BLaER1 treated with 17β-estradiol and CSF1 and Interleukin-3, amounts not matched to agents 10 nM and 100 nM (cell line): ENCODE measurements at regions not wholly inside any gene's neighbourhood (a gene's known extent, or its start where the extent isn't known, plus 50 kb on each side); places are given as distances from the start of the nearest gene placed in this dataset.

Source experiments
- H3K27ac ChIP-seq, 11 experiments: shearing (Covaris generic); formaldehyde crosslinking; 2 replicates each; pipeline ENCODE4 v1.8.1; 2022
- H3K27me3 ChIP-seq, 11 experiments: shearing (Covaris generic); formaldehyde crosslinking; 2 replicates each; pipeline ENCODE4 v1.8.1; 2022
- H3K36me3 ChIP-seq, 11 experiments: shearing (Covaris generic); formaldehyde crosslinking; 2 replicates each; pipeline ENCODE4 v1.8.1; 2022
- H3K4me1 ChIP-seq, 10 experiments: shearing (Covaris generic); formaldehyde crosslinking; 2 replicates each; pipeline ENCODE4 v1.8.1; 2022
- H3K4me2 ChIP-seq, 11 experiments: shearing (Covaris generic); formaldehyde crosslinking; 2 replicates each; pipeline ENCODE4 v1.8.1; 2022
- H3K4me3 ChIP-seq, 10 experiments: shearing (Covaris generic); formaldehyde crosslinking; 2 replicates each; pipeline ENCODE4 v1.8.1; 2022
- H3K9ac ChIP-seq, 11 experiments: shearing (Covaris generic); formaldehyde crosslinking; 2 replicates each; pipeline ENCODE4 v1.8.1; 2022
- H3K9me3 ChIP-seq, 11 experiments: shearing (Covaris generic); formaldehyde crosslinking; replicated peaks in 1 of 11; 2 replicates each; pipeline ENCODE4 v1.8.1; 2022
- H4K20me1 ChIP-seq, 11 experiments: shearing (Covaris generic); formaldehyde crosslinking; 2 replicates each; pipeline ENCODE4 v1.8.1; 2022
- Cebpa-rat ChIP-seq, 11 experiments: shearing (Covaris generic); IDR thresholded peaks; 2 replicates each; pipeline ENCODE4 v1.8.1; 2022

DNA sequence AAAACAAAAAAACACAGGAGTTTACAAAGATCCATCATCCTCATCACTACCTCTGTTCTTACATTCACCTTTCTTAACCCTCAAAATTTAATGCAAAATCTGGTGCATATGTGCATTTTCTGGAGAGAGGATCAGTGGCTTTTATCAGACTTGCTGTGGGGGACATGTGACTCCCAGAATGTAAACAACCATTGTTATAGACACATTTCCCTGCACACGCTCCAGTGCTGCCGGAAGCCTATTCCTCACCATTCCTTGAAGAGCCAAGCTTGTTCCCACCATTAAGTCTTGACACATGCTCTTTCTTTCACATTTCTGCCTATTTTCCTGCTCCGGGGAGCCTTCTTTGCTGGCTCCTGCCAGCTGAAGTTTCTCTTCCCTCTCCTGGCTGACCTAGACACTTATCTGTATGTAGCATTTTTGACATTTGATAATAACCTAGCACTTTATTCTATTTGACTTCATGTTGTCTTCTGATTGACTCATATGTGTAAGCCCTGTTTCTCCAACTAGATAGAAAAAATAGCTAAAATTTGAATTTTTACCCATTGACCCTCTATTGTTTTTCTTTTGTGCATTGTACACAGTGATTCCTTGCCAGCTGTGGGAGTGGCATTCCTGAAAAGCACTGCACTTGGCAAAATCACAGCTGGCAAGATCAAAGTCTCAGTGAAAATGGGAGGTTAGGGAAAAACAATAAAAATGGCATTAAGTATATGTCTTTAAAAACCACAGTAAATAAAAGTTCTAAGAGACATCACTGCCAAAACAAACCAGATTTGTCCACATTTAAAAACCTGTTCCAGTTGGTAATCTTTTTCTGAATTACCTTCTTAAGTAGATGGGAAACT lies 76.8 kb upstream of the CIBAR2 start:
- no peak overlapping the region for H3K27ac ChIP-seq
- peaks cover 0 to 18% (median 7%) of the 10 kb centered on the region in 10 experiments; a peak in 6 of 20 replicates for H3K4me1 ChIP-seq
- no peak overlapping the region for H3K9ac ChIP-seq
- H3K27me3 ChIP-seq: no peaks in the 10 kb centered on the region
- TF ChIP-seq Cebpa-rat (IDR thresholded peaks at IDR 0.05): no peak
- H3K36me3 ChIP-seq: peaks cover 0 to 11% (median 5%) of the 10 kb centered on the region in 11 experiments; a peak in 15 of 22 replicates
- H4K20me1 ChIP-seq: 0 out of 22 replicates have a peak, but pooled peaks cover 0 to 8% (median 0%) of the 10 kb centered on the region in 11 experiments
- no peak overlapping the region for H3K4me3 ChIP-seq
- H3K4me2 ChIP-seq: no peak overlapping the region
- peaks cover 23 to 37% (median 32%) of the 10 kb centered on the region in 11 experiments for H3K9me3 ChIP-seq

DNA sequence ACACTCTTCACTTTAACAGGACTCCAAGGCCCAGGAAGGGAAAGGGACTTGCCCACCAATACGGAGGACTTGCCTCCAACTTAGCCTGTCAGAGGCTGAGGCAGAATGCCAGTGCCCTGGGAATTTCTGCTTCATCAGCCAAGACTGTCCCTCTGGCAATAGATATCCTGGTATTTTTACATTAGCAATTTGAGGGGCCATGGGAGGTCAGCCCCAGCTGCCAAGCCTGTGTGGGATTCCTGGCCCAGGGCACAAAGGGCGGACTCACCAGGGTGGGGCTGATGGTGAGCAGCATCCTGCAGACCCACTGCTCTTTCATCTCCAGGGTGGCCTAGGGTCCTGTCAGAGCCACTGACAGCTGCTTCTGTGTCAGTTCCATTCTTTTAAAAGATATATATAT lies 78.3 kb upstream of the CIBAR2 start:
- Histone ChIP-seq H3K4me3 (no peak overlapping the region), H3K27ac (no peak overlapping the region), H3K9ac (no peak overlapping the region), H3K36me3 (no peaks in the 10 kb centered on the region), H4K20me1 (0 out of 22 replicates have a peak, but pooled peaks cover 0 to 8% (median 0%) of the 10 kb centered on the region in 11 experiments), H3K27me3 (no peaks in the 10 kb centered on the region), H3K9me3 (peaks cover 13 to 22% (median 19%) of the 10 kb centered on the region in 11 experiments), H3K4me1 (peaks cover 0 to 19% (median 9%) of the 10 kb centered on the region in 10 experiments; a peak in 11 of 20 replicates), H3K4me2 (no peak overlapping the region)
- TF ChIP-seq Cebpa-rat (IDR thresholded peaks at IDR 0.05): no peak

DNA sequence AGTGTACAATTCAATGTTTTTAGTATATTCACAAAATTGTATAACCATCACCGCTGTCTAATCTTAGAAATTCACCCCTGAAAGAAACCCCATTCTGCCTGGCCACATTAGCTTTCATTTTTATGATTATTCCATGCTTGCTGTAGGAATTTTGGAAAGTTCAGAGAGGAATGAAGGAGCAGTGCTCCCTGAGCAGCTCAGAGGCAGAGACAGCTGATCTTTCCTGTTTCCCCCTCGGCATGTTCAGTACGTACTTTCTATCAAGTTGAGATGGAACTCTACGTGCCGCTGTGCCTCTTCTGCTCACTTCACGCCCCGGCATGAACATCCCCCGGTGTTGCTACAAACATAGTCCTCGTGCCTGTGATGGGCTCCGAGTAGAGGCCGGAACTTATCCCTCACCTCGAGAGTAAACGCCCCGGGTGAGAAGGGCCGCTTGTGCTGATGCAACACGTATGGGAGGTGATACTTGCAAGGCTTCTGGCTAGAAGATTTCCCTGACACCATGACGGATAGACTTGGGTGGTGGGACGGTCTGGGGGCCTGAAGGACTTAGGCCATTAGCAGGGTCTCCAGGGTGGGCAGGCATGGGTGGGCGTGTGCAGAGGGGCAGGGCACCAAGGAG lies 79.2 kb upstream of the CIBAR2 start:
- TF ChIP-seq Cebpa-rat (IDR thresholded peaks at IDR 0.05): no peak
- Histone ChIP-seq H3K36me3 (no peaks in the 10 kb centered on the region), H3K4me1 (peaks cover 0 to 25% (median 12%) of the 10 kb centered on the region in 10 experiments; a peak in 11 of 20 replicates), H3K27ac (no peak overlapping the region), H3K4me3 (no peak overlapping the region), H3K9me3 (peaks cover 13 to 22% (median 19%) of the 10 kb centered on the region in 11 experiments), H4K20me1 (0 out of 22 replicates have a peak, but pooled peaks cover 0 to 8% (median 0%) of the 10 kb centered on the region in 11 experiments), H3K4me2 (no peak overlapping the region), H3K9ac (no peak overlapping the region), H3K27me3 (no peaks in the 10 kb centered on the region)

DNA sequence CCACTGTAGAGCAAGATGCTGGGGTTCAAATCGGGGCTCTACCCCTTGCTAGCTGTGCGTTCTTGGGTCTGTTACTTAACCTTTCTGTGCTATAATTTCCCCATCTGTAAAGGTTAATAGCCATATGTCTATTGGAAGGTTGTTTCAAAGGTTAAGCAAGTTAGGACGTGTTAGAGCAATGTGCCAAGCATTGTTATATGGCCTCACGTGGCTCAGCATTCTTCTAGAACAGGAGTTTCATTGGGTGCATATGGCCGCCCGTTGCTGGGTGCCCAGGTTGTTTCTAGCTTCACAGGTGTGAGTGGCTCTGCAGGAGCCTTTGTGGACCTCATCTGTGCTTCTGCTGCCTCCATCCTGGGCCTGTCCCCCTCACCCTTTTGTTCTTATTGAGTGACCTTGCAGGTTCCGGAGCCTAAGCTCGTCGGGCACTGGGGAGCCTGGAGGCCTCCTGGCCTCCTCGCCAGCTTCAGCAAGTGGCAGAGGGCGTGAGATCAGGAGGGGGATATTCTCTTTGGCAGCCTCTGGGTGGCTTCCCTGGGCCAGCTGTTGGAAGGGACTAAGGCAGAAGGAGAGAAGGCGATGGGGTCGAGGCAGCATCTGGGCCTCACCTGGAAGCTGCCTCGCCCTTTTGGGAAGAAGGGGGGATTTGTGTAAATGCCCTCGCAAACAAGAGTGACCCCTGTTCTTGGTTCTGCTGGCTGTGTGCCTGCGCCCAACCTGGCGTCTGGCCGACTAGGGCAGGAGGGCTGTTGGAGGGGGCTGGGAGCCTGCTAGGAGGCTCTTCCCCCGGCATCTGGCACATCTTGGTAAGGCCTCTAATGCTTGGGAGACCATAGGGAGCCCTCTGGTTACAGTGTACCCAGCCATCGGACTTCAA lies 80.2 kb upstream of the CIBAR2 start:
- Histone ChIP-seq H3K4me3 (no peak overlapping the region), H3K4me1 (peaks cover 0 to 18% (median 7%) of the 10 kb centered on the region in 10 experiments; a peak in 9 of 20 replicates), H4K20me1 (peaks cover 0 to 8% (median 0%) of the 10 kb centered on the region in 11 experiments; a peak in 1 of 22 replicates), H3K9ac (no peak overlapping the region), H3K9me3 (peaks cover 13 to 22% (median 19%) of the 10 kb centered on the region in 11 experiments), H3K27ac (no peak overlapping the region), H3K27me3 (no peaks in the 10 kb centered on the region), H3K4me2 (no peak overlapping the region), H3K36me3 (no peaks in the 10 kb centered on the region)
- no peak for TF ChIP-seq Cebpa-rat (IDR thresholded peaks at IDR 0.05)

DNA sequence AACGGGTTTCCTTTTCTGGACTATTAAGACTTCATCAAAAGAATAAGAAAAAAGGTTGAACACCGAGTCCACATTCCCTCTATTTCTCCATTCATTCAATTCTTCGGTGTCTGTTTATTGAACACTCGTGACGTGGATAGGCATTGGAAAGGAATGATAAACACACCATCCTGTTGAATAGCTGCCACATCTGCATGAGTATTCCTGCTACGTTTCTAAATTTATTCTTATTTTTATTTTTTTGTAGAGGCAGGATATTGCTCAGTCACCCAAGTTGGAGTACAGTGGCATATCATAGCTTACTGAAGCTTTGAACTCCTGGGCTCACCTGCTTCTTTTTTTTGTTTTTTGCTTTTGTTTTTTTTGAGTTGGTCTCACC lies 80.8 kb upstream of the CIBAR2 start:
- Histone ChIP-seq H3K27me3 (no peaks in the 10 kb centered on the region; a peak in 1 of 22 replicates), H3K36me3 (no peaks in the 10 kb centered on the region), H3K9ac (no peak overlapping the region), H3K4me1 (peaks cover 0 to 19% (median 9%) of the 10 kb centered on the region in 10 experiments; a peak in 12 of 20 replicates), H3K4me3 (no peak overlapping the region), H3K9me3 (peaks cover 13 to 22% (median 19%) of the 10 kb centered on the region in 11 experiments), H4K20me1 (peaks cover 0 to 5% (median 0%) of the 10 kb centered on the region in 11 experiments; a peak in 1 of 22 replicates), H3K27ac (no peak overlapping the region), H3K4me2 (no peak overlapping the region)
- no peak for TF ChIP-seq Cebpa-rat (IDR thresholded peaks at IDR 0.05)

DNA sequence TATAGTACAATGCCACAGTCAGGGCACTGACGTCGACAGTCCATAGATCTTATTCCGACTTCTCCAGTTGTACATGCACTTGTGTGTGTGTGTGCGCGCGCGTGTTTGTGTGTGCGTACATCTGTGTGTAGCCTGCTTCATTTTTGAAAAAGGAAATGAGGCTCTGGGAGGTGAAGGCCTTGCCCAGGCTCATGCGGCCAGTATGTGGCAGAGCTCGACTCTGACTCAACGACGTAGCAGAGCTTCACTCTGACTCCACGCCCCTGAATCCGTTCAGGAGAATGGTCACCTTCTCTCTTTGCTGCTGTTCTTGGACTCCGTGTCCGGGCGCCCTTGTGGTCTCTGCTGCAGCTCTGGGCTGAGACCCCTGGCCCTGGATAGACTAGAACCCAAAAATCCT lies 81.6 kb upstream of the CIBAR2 start:
- no peak for TF ChIP-seq Cebpa-rat (IDR thresholded peaks at IDR 0.05)

DNA sequence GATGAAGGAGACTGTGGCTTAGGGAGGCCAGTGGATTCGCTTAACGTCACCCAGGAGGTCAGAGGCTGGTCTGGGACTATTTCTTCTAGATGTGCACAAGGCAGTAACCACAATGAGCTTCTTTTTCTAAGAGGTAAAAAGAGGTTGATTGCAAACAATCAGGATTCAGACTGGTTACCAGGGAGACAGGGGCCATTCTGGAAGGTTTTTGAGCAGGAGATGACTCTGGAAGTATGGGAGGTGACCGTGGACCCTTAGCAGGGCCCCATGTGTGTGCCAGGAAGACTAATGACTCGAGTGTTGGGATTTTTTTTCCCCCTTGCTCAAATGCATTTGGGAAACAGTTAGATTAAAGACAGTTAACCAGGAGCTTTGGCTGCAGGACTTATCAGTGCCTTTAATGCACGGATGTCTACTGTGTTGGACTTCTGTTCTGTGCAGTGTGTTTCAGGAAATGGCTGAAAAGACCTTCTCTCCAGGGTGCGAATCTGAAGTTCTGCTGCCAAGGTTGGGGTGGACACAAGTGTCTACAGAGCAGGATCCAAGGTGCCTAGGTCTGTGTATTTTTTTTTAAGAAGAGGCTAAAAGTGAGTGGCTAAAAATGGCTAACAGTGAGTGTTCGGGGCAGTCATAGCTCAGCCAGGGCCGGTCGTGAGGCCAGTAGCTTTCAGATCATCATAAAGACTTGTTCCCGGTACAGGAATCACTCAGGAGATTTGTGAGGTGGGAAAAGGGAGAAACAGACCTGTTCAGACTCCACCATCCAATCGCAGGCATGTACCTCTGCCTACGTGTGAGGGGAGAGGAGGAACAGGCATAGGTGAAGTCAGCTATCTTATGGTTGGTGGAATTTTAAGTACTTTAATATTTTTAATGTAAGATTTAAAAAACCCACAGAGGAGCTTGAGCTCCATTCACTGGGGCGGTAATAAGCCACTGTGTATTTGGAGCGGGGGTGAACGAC lies 82.3 kb upstream of the CIBAR2 start:
- H3K27me3 ChIP-seq: no peaks in the 10 kb centered on the region; a peak in 1 of 22 replicates
- TF ChIP-seq Cebpa-rat (IDR thresholded peaks at IDR 0.05): no peak
- H3K9me3 ChIP-seq: peaks cover 8 to 13% (median 11%) of the 10 kb centered on the region in 11 experiments; a peak in 21 of 22 replicates
- H3K9ac ChIP-seq: no peak overlapping the region
- no peak overlapping the region for H3K4me3 ChIP-seq
- no peak overlapping the region for H3K27ac ChIP-seq
- peaks cover 14 to 34% (median 23%) of the 10 kb centered on the region in 10 experiments for H3K4me1 ChIP-seq
- H3K36me3 ChIP-seq: no peaks in the 10 kb centered on the region
- peaks cover 0 to 5% (median 0%) of the 10 kb centered on the region in 11 experiments; a peak in 1 of 22 replicates for H4K20me1 ChIP-seq
- no peak overlapping the region for H3K4me2 ChIP-seq

More for the DNA sequence above, 81.6 kb upstream of the CIBAR2 start:
- peaks cover 13 to 20% (median 18%) of the 10 kb centered on the region in 11 experiments for H3K9me3 ChIP-seq
- H3K27me3 ChIP-seq: no peaks in the 10 kb centered on the region; a peak in 1 of 22 replicates
- peaks cover 7 to 27% (median 16%) of the 10 kb centered on the region in 10 experiments for H3K4me1 ChIP-seq
- H3K27ac ChIP-seq: no peak overlapping the region
- no peak overlapping the region for H3K4me2 ChIP-seq
- no peak overlapping the region for H3K9ac ChIP-seq
- no peak overlapping the region for H3K4me3 ChIP-seq
- H4K20me1 ChIP-seq: peaks cover 0 to 5% (median 0%) of the 10 kb centered on the region in 11 experiments; a peak in 1 of 22 replicates
- no peaks in the 10 kb centered on the region for H3K36me3 ChIP-seq
